A673 (cell line): ENCODE measurements at regions not wholly inside any gene's neighbourhood (a gene's known extent, or its start where the extent isn't known, plus 50 kb on each side); places are given as distances from the start of the nearest gene placed in this dataset.

Experiments used
- BruUV-seq: library from RNA; stranded (reverse); fragments of 400-500 nt; replicated peaks from 2 replicates; lab custom pipeline; 2021; lab: Mats Ljungman, UMichigan
- CTCF ChIA-PET: fragments of 300-600 bp; sonication (Branson Sonifier 250); formaldehyde crosslinking; loops from one replicate; lab custom pipeline; 2022; ENCODE audit warnings: antibody characterized with exemption; lab: Charles Lee
- POLR2A ChIA-PET: fragments of 300-600 bp; sonication (Branson Sonifier 250); formaldehyde crosslinking; loops from one replicate; lab custom pipeline; 2022; ENCODE audit warnings: antibody characterized with exemption; ENCODE audit not compliant: low non-redundant PET; lab: Charles Lee
- DNase-seq: peaks from one replicate; pipeline ENCODE4 v3.0.0-alpha.2; 2015; ENCODE audit warnings: low spot score
- H3K27ac ChIP-seq: fragments of 200-600 bp; sonication (generic); 2 replicates; pipeline ENCODE4 v1.5.1; 2016; ENCODE audit warnings: mixed run types, low read depth, mild to moderate bottlenecking, mixed read lengths, antibody characterized with exemption, low read length; ENCODE audit not compliant: poor library complexity, severe bottlenecking
- H3K27me3 ChIP-seq: fragments of 200-600 bp; sonication (generic); replicated peaks from 2 replicates; pipeline ENCODE4 v1.6.1; 2017; ENCODE audit warnings: mixed run types, low read depth, mild to moderate bottlenecking, mixed read lengths, antibody characterized with exemption, low read length; ENCODE audit not compliant: insufficient read depth, poor library complexity
- H3K36me3 ChIP-seq: fragments of 200-600 bp; sonication (generic); 2 replicates; pipeline ENCODE4 v1.6.1; 2016; ENCODE audit warnings: mixed run types, mild to moderate bottlenecking, mixed read lengths, antibody characterized with exemption, low read length; ENCODE audit not compliant: insufficient read depth, poor library complexity, severe bottlenecking
- H3K4me1 ChIP-seq: fragments of 200-600 bp; sonication (generic); 2 replicates; pipeline ENCODE4 v1.6.1; 2017; ENCODE audit warnings: mixed run types, mild to moderate bottlenecking, mixed read lengths, antibody characterized with exemption, low read length; ENCODE audit not compliant: insufficient read depth, poor library complexity, severe bottlenecking
- H3K4me3 ChIP-seq: fragments of 200-600 bp; sonication (generic); 2 replicates; pipeline ENCODE4 v1.5.1; 2016; ENCODE audit warnings: low read depth, mixed run types, mild to moderate bottlenecking, mixed read lengths, low read length; ENCODE audit not compliant: poor library complexity, severe bottlenecking
- H3K9me3 ChIP-seq: fragments of 200-600 bp; sonication (generic); 2 replicates; pipeline ENCODE4 v1.6.1; 2016; ENCODE audit warnings: mixed run types, low read depth, mild to moderate bottlenecking, mixed read lengths, antibody characterized with exemption, low read length; ENCODE audit not compliant: poor library complexity, severe bottlenecking
- EZH2 ChIP-seq: fragments of 200-600 bp; sonication (generic); IDR thresholded peaks from 2 replicates; pipeline ENCODE4 v1.6.1; 2017; ENCODE audit warnings: borderline replicate concordance, low read depth, mild to moderate bottlenecking, mixed read lengths, antibody characterized with exemption, low read length; ENCODE audit not compliant: poor library complexity, severe bottlenecking
- intact Hi-C: fragments of 100-400 bp; cut with micrococcal nuclease; formaldehyde crosslinking; loops from one replicate; pipeline ENCODE4 v1.10.0; 2022; ENCODE audit not compliant: unreplicated experiment
- TF ChIP-seq, protein P1 (sequence below): fragments of 300-800, 200-600 bp; sonication (generic); conservative IDR thresholded peaks from 2 replicates; pipeline ENCODE4 v1.5.1; 2017; ENCODE audit warnings: low read depth, mild to moderate bottlenecking, antibody characterized with exemption, low read length, moderate library complexity, mixed read lengths

DNA sequence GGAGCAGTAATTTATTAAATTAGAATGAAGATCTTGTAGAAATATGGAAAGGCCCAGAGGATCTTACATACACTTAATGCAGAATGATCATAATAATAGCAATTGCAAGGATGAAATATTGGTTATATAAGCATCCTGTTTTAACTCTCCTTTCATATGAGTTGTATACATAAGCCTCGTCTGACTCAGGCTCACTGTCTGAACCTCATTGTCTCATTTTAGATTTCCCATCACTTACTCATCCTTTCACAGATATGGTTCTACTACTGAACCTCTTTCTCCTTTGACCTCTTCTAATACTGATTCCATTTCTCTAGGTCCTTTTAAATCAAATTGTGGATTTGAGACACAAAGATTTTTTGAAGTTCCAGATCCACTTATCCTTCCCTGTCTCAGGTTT lies 277.3 kb upstream of the TRPC5 start:
- no TSS peak for BruUV-seq
- CTCF ChIA-PET: no interaction called here
- no peak for DNase-seq

DNA sequence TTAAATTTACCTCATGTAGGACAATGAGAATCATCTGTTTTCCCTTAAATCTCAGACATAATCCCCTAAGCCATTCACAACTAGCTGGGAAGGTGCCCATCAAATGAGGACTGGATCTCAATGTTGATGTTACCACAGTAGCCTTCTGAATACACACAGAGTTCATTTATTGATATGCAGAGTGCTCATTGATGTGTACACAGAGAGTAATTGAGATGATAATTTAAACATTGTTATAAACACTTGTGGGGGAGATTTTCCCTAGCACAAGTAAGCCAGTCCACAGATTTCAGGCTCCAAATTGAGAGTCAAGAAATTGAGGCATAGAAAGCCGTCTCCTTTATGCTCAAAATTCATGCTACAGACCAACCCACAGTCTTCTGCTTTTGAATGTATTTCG lies 273.4 kb upstream of the TRPC5 start:
- Histone ChIP-seq H3K27ac (no peak overlapping the region), H3K9me3 (no peaks in the 10 kb centered on the region), H3K4me1 (no peaks in the 10 kb centered on the region), H3K36me3 (no peaks in the 10 kb centered on the region), H3K4me3 (no peak overlapping the region), H3K27me3 (no peaks in the 10 kb centered on the region)
- ChIA-PET CTCF (no interaction called here), POLR2A (no interaction called here)
- TF ChIP-seq, protein P1, sequence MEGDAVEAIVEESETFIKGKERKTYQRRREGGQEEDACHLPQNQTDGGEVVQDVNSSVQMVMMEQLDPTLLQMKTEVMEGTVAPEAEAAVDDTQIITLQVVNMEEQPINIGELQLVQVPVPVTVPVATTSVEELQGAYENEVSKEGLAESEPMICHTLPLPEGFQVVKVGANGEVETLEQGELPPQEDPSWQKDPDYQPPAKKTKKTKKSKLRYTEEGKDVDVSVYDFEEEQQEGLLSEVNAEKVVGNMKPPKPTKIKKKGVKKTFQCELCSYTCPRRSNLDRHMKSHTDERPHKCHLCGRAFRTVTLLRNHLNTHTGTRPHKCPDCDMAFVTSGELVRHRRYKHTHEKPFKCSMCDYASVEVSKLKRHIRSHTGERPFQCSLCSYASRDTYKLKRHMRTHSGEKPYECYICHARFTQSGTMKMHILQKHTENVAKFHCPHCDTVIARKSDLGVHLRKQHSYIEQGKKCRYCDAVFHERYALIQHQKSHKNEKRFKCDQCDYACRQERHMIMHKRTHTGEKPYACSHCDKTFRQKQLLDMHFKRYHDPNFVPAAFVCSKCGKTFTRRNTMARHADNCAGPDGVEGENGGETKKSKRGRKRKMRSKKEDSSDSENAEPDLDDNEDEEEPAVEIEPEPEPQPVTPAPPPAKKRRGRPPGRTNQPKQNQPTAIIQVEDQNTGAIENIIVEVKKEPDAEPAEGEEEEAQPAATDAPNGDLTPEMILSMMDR: no peak
- TF ChIP-seq EZH2: no peak
- DNase-seq: no peak
- BruUV-seq: no TSS peak
- intact Hi-C loops: no loop called here

More for the DNA sequence above, 277.3 kb upstream of the TRPC5 start:
- H3K27me3 ChIP-seq: no peaks in the 10 kb centered on the region
- POLR2A ChIA-PET: no interaction called here
- no peaks in the 10 kb centered on the region for H3K36me3 ChIP-seq
- H3K27ac ChIP-seq: no peak overlapping the region
- no peaks in the 10 kb centered on the region for H3K9me3 ChIP-seq
- intact Hi-C loops: no loop called here
- H3K4me1 ChIP-seq: no peaks in the 10 kb centered on the region
- TF ChIP-seq, protein P1: no peak
- TF ChIP-seq EZH2: no peak
- no peak overlapping the region for H3K4me3 ChIP-seq

DNA sequence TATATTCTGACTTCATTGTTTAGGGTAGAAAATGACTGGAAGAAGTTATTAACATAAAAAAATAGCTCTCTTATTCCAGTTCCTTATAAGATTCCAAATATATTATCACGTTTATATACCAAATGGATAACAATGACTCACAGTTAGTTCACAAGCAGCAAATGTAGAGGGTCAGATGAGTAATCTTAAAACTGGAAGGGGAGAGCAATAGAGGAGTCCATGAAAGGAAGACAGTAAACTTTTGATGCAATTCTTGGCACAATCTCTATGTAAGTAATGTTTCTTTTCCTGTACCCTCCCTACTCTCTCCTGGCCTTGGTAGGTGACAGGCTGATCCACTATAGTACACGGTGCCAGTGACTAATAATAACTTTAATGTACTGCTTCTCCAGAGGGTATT lies 259.0 kb upstream of the TRPC5 start:
- Histone ChIP-seq H3K4me3 (no peak overlapping the region), H3K27ac (no peak overlapping the region), H3K27me3 (no peaks in the 10 kb centered on the region), H3K36me3 (no peaks in the 10 kb centered on the region), H3K9me3 (no peaks in the 10 kb centered on the region), H3K4me1 (no peaks in the 10 kb centered on the region)
- no peak for DNase-seq
- CTCF ChIA-PET: no interaction called here
- intact Hi-C loops: no loop called here
- TF ChIP-seq, protein P1: no peak
- no peak for TF ChIP-seq EZH2
- no TSS peak for BruUV-seq
- POLR2A ChIA-PET: no interaction called here
